DOHH2 (cell line): ENCODE measurements at regions not wholly inside any gene's neighbourhood (a gene's known extent, or its start where the extent isn't known, plus 50 kb on each side); places are given as distances from the start of the nearest gene placed in this dataset.

Experiments
- H3F3A ChIP-seq: fragments of 200-600 bp; sonication (generic), shearing (Covaris generic); 2 replicates; pipeline ENCODE4 v1.6.0; 2016; ENCODE audit warnings: antibody characterized with exemption, mild to moderate bottlenecking; ENCODE audit not compliant: control insufficient read depth, insufficient read depth
- H3K27ac ChIP-seq: fragments of 200-600 bp; sonication (generic); 2 replicates; pipeline ENCODE4 v1.5.1; 2014; ENCODE audit warnings: low read depth, mild to moderate bottlenecking, low read length, moderate library complexity
- H3K27me3 ChIP-seq: fragments of 200-600 bp; sonication (generic); 2 replicates; pipeline ENCODE4 v1.6.1; 2014; ENCODE audit warnings: mild to moderate bottlenecking, low read length, mixed read lengths; ENCODE audit not compliant: control insufficient read depth
- H3K36me3 ChIP-seq: fragments of 200-600 bp; sonication (generic); 2 replicates; pipeline ENCODE4 v1.6.1; 2014; ENCODE audit warnings: mild to moderate bottlenecking, low read length, moderate library complexity, mixed read lengths; ENCODE audit not compliant: control insufficient read depth
- H3K4me1 ChIP-seq: fragments of 200-600 bp; sonication (generic); 2 replicates; pipeline ENCODE4 v1.6.1; 2014; ENCODE audit warnings: mild to moderate bottlenecking, low read length, mixed read lengths; ENCODE audit not compliant: control insufficient read depth
- H3K4me2 ChIP-seq: fragments of 200-600 bp; sonication (generic); 2 replicates; pipeline ENCODE4 v1.6.0; 2014; ENCODE audit warnings: mild to moderate bottlenecking, low read length, moderate library complexity
- H3K4me3 ChIP-seq: fragments of 200-600 bp; sonication (generic); 2 replicates; pipeline ENCODE4 v1.5.1; 2014; ENCODE audit warnings: mild to moderate bottlenecking, low read length, mixed read lengths
- H3K79me2 ChIP-seq: fragments of 200-600 bp; sonication (generic); 2 replicates; pipeline ENCODE4 v1.6.1; 2014; ENCODE audit warnings: mild to moderate bottlenecking, low read length, mixed read lengths; ENCODE audit not compliant: control insufficient read depth
- H3K9me2 ChIP-seq: fragments of 200-600 bp; sonication (generic); replicated peaks from 2 replicates; pipeline ENCODE4 v1.6.1; 2014; ENCODE audit warnings: mild to moderate bottlenecking, low read length, mixed read lengths; ENCODE audit not compliant: control insufficient read depth
- H3K9me3 ChIP-seq: fragments of 200-600 bp; sonication (generic); 2 replicates; pipeline ENCODE4 v1.6.1; 2014; ENCODE audit warnings: antibody characterized with exemption, low read length, mixed read lengths; ENCODE audit not compliant: control insufficient read depth, insufficient read depth
- H4K20me1 ChIP-seq: fragments of 200-600 bp; sonication (generic); 2 replicates; pipeline ENCODE4 v1.6.0; 2014; ENCODE audit warnings: low read depth, mild to moderate bottlenecking, antibody characterized with exemption, low read length, moderate library complexity; ENCODE audit not compliant: control insufficient read depth, insufficient read depth
- EZH2phosphoT487 ChIP-seq: fragments of 200-600 bp; sonication (generic); IDR thresholded peaks from 2 replicates; pipeline ENCODE4 v1.6.1; 2017; ENCODE audit warnings: borderline replicate concordance, mild to moderate bottlenecking, antibody characterized with exemption, low read length, moderate library complexity, mixed read lengths
- TF ChIP-seq, protein P1 (sequence below): fragments of 200-600 bp; sonication (generic); IDR thresholded peaks from one replicate; pipeline ENCODE4 v1.5.1; 2014; ENCODE audit warnings: antibody characterized with exemption, mild to moderate bottlenecking, low read depth, low read length; ENCODE audit not compliant: poor library complexity, severe bottlenecking

DNA sequence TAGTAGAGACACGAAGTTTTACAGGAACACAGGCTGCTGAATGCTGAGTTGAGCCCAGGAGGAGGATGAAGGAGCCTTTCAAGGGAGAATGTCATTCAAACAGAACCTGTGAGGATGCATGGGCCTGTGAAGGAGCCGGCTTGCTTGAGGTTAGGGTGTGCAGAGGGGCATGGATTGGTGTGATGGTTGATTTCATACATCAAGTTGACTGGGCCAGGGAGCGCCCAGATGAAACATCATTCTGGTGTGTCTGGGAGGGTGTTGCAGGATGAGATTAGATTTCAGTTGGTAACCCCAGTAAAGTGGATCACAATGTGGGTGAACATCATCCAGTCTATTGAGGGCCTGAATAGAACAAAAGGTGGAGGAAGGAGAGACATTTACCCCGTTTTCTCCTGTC is 243.6 kb downstream of the EDEM1 start:
- Histone ChIP-seq H3K4me3 (no peak overlapping the region), H3K9me3 (no peaks in the 10 kb centered on the region), H3K79me2 (no peaks in the 10 kb centered on the region), H3K4me1 (peaks cover 10% of the 10 kb centered on the region), H3K27me3 (peaks cover 11% of the 10 kb centered on the region; the same call in 1 of the 2 replicates), H3F3A (no peaks in the 10 kb centered on the region), H3K9me2 (no peaks in the 10 kb centered on the region), H3K4me2 (no peak overlapping the region), H4K20me1 (no peaks in the 10 kb centered on the region), H3K27ac (no peak overlapping the region), H3K36me3 (no peaks in the 10 kb centered on the region)
- TF ChIP-seq, protein P1, sequence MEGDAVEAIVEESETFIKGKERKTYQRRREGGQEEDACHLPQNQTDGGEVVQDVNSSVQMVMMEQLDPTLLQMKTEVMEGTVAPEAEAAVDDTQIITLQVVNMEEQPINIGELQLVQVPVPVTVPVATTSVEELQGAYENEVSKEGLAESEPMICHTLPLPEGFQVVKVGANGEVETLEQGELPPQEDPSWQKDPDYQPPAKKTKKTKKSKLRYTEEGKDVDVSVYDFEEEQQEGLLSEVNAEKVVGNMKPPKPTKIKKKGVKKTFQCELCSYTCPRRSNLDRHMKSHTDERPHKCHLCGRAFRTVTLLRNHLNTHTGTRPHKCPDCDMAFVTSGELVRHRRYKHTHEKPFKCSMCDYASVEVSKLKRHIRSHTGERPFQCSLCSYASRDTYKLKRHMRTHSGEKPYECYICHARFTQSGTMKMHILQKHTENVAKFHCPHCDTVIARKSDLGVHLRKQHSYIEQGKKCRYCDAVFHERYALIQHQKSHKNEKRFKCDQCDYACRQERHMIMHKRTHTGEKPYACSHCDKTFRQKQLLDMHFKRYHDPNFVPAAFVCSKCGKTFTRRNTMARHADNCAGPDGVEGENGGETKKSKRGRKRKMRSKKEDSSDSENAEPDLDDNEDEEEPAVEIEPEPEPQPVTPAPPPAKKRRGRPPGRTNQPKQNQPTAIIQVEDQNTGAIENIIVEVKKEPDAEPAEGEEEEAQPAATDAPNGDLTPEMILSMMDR = no peak
- no peak for TF ChIP-seq EZH2phosphoT487

DNA sequence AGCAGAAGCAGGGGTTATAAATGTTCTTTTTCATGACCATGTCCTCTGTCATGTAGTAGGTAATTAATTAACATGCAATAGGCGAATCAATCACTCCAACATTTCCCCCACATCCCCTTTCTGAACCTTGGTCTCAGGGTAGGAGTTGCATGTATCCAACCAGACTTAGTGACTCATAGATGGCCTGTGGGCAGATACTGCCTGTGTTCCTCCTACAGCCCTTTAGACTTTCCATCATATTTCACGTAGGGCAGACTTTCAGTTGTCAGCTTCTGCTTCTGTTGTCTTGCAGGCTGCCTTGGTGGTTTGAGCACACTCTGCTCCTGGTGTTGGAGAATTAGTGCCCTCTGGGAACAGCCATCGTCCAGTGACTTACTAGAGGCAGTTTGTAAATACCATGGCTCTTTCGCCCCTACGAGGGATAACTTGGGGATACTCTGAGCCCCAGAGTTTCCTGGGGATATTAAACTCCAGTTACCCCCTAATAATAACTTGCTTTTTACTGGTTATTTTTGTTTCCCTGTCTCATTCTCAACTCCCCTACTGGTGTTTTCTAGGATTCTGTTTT is 244.4 kb downstream of the EDEM1 start:
- Histone ChIP-seq H3K79me2 (no peaks in the 10 kb centered on the region), H3K4me1 (peaks cover 10% of the 10 kb centered on the region), H3K27ac (no peak overlapping the region), H3K27me3 (peaks cover 11% of the 10 kb centered on the region; the same call in 1 of the 2 replicates), H4K20me1 (no peaks in the 10 kb centered on the region), H3K36me3 (no peaks in the 10 kb centered on the region), H3K9me3 (no peaks in the 10 kb centered on the region), H3K4me3 (no peak overlapping the region), H3K9me2 (no peaks in the 10 kb centered on the region), H3F3A (no peaks in the 10 kb centered on the region), H3K4me2 (no peak overlapping the region)
- no peak for TF ChIP-seq EZH2phosphoT487
- TF ChIP-seq, protein P1 = no peak

DNA sequence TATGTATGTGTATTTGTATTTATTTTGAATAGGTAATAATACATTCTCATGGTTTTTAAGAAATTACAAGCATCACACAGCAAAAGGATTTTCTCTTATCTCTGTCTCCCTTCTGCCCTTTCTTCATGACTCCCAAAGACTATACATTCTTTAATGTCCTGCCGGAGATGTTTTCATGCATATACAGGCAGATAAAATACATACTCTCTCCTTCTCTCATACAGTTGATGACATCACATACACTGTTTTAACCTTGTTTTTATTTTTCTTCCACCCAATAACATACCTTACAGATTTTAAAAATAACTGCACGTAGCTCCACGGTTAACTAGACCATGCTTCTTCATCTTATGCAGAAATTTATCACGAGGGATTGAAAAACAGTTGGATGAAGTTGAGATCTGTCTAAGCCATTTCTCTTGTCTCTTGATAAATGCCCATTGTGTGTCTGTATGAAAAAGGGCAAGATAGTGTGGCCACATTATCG is 249.8 kb downstream of the EDEM1 start:
- Histone ChIP-seq H3K9me2 (no peaks in the 10 kb centered on the region), H3K9me3 (no peaks in the 10 kb centered on the region), H3K36me3 (no peaks in the 10 kb centered on the region), H3K4me3 (no peak overlapping the region), H3K4me2 (no peak overlapping the region), H3K4me1 (peaks cover 10% of the 10 kb centered on the region), H3K27ac (no peak overlapping the region), H3K27me3 (peaks cover 2% of the 10 kb centered on the region; the same call in 1 of the 2 replicates), H3F3A (no peaks in the 10 kb centered on the region), H3K79me2 (no peaks in the 10 kb centered on the region), H4K20me1 (no peaks in the 10 kb centered on the region)
- TF ChIP-seq EZH2phosphoT487 = no peak
- TF ChIP-seq, protein P1 = no peak
